ENCODE measurements at regions not wholly inside any gene's neighbourhood (a gene's known extent, or its start where the extent isn't known, plus 50 kb on each side); places are given as distances from the start of the nearest gene placed in this dataset.

- H3K79me1 ChIP-seq (ENCODE audit: low read depth, low read length): no peaks in the 10 kb centered on the region
- no peak overlapping the region for H4K8ac ChIP-seq (ENCODE audit: extremely low read depth, insufficient read depth, low read length)
- H3K23ac ChIP-seq (ENCODE audit: insufficient read length): no peak overlapping the region
- H3K4me2 ChIP-seq (ENCODE audit: insufficient read depth in 1 of 2, low read depth in 2 of 2, low read length in 2 of 2): no peak overlapping the region
- H3K27ac ChIP-seq (ENCODE audit: low read depth, low read length): no peak overlapping the region
- H3K9me3 ChIP-seq (ENCODE audit: insufficient read depth in 2 of 2, low read depth in 1 of 2, low read length in 1 of 2): no peaks in the 10 kb centered on the region
- FAIRE-seq (peak; percentile 36), DNase-seq (ENCODE audit: low read depth in 1 of 2, low spot score in 2 of 2) (peak; percentile 19 to 58)
- no peak overlapping the region for H3K4ac ChIP-seq (replicated peaks; ENCODE audit: insufficient read length, low read depth, low read length)
- H2AK5ac ChIP-seq (ENCODE audit: low read depth, low read length): no peak overlapping the region
- H3K14ac ChIP-seq (ENCODE audit: insufficient read length): no peak overlapping the region
- no peaks in the 10 kb centered on the region for H3K23me2 ChIP-seq (ENCODE audit: low read depth, low read length)
- no peaks in the 10 kb centered on the region for H4K20me1 ChIP-seq (replicated peaks in 1 of 2; ENCODE audit: control insufficient read depth in 1 of 2, insufficient read depth in 2 of 2, low read length in 2 of 2)
- no peak overlapping the region for H3K18ac ChIP-seq (ENCODE audit: extremely low read depth, low read length)
- H3K4me3 ChIP-seq (ENCODE audit: extremely low read depth in 1 of 4, insufficient read depth in 2 of 4, low read depth in 3 of 4, low read length in 4 of 4): no peak overlapping the region
- H2BK5ac ChIP-seq (ENCODE audit: low read depth, low read length): no peak overlapping the region
- H4K91ac ChIP-seq (replicated peaks; ENCODE audit: insufficient read length, low read length): no peak overlapping the region
- no peaks in the 10 kb centered on the region for H3K36me3 ChIP-seq (ENCODE audit: control insufficient read depth in 2 of 4, insufficient read depth in 4 of 4, low read length in 3 of 4)
- H3K4me1 ChIP-seq (replicated peaks in 1 of 4; ENCODE audit: control insufficient read depth in 3 of 4, insufficient read depth in 4 of 4, low read length in 3 of 4): no peaks in the 10 kb centered on the region
- no peaks in the 10 kb centered on the region for H3K79me2 ChIP-seq (ENCODE audit: control insufficient read depth in 1 of 2, insufficient read depth in 2 of 2, low read length in 2 of 2)
- H4K5ac ChIP-seq (ENCODE audit: insufficient read length, low read depth, low read length): no peak overlapping the region
- H3K56ac ChIP-seq (replicated peaks; ENCODE audit: insufficient read length, low read depth, low read length): no peak overlapping the region
- no peak overlapping the region for H2BK120ac ChIP-seq (replicated peaks; ENCODE audit: low read depth, low read length)
- CTCF ChIA-PET (ENCODE audit: partially characterized antibody): interaction anchor here (1.2 to 1.3 kb wide), 2 partner anchors 14 to 36 kb away, joined by 3 read pairs; no protein-coding TSS in a partner anchor
- WGBS, 2 experiments (ENCODE audit: extremely low coverage in 1 of 2, insufficient coverage in 1 of 2, insufficient read length in 1 of 2, insufficient replicate concordance in 2 of 2, low coverage in 1 of 2, low lambda C conversion rate in 2 of 2, missing lambda C conversion rate in 1 of 2): 64% methylated on average over 5 of the region's 5 CpGs; no CpG with 5 or more reads in 1 of the 2 experiments
- H2AFZ ChIP-seq (ENCODE audit: low read length): no peak overlapping the region
- H2BK20ac ChIP-seq (ENCODE audit: low read length): no peak overlapping the region
- no peak overlapping the region for H2BK15ac ChIP-seq (ENCODE audit: low read length)
- no peak overlapping the region for H3K9ac ChIP-seq (replicated peaks in 1 of 4; ENCODE audit: extremely low read depth in 1 of 4, low read depth in 3 of 4, low read length in 3 of 4)
- no peaks in the 10 kb centered on the region for H3K27me3 ChIP-seq (replicated peaks in 1 of 4; ENCODE audit: control insufficient read depth in 3 of 4, extremely low read depth in 1 of 4, insufficient read depth in 3 of 4, low read length in 3 of 4)
- POLR2A ChIA-PET (ENCODE audit: partially characterized antibody): no interaction called here
- H2BK12ac ChIP-seq (ENCODE audit: low read depth, low read length): no peak overlapping the region
- TF ChIP-seq CTCF (IDR thresholded peaks at IDR 0.05; ENCODE audit: control extremely low read depth in 1 of 3, insufficient read depth in 1 of 3, low read depth in 1 of 3, low read length in 3 of 3) (peak; percentile 56 to 74 (median 68)), USF2 (IDR thresholded peaks at IDR 0.05; ENCODE audit: low read length) (no peak), RAD21 (IDR thresholded peaks at IDR 0.05 in 1 of 2, conservative IDR thresholded peaks at IDR 0.05 in 1 of 2; ENCODE audit: low read depth in 2 of 2, low read length in 2 of 2) (peak; percentile 71 to 75)
Measured at GRCh38 chr2:210895132-210895531, 338.7 kb downstream of the CPS1 start.
